ENCODE measurements at regions not wholly inside any gene's neighbourhood (a gene's known extent, or its start where the extent isn't known, plus 50 kb on each side); places are given as distances from the start of the nearest gene placed in this dataset.

DNA sequence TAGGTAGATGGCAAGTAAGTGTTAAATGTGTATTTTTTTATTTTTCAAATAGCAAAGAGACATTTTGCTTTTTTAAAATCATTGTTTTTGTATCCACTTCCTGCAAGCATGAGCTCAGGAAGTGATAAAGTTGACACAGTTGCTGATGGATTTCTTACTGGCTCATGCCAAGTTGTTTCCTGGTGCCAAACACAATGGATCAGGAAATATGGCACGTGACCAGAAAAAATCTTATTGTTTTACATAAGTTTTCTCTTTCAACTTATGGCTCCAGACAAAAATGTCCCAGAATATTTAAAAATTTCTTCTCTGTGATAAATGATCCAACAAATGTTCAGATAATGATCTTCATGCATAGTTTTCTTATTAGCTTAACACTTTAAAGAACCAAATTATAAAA is 1279.1 kb upstream of the FLRT2 start:
- TF ChIP-seq CTCF (conservative IDR thresholded peaks at IDR 0.05; ENCODE audit: low read length) (no peak), EZH2phosphoT487 (IDR thresholded peaks at IDR 0.05; ENCODE audit: borderline replicate concordance, low read depth, low read length) (no peak)

Measured in OCI-LY7 (cell line).